ENCODE measurements at regions not wholly inside any gene's neighbourhood (a gene's known extent, or its start where the extent isn't known, plus 50 kb on each side); places are given as distances from the start of the nearest gene placed in this dataset.

DNA sequence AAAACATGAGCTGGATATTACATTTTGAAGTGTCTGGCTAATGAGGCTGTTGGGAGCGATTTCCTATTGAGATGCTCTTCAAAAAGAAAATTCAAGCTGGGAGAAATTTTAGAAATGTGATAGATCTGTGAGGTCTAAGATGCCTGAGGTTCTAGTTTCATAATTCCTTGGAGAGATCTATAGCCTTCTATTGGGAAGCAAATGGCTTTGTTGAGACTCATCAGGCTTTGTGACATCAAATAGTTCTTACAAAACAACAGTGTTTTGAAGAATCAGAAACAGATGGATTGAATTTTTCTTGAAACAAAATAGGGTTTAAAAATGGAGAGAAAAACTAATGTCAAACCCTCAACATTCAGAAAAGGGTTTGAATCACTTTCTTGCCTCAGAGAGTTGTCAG is 292.9 kb downstream of the NNT start:
- no peak for TF ChIP-seq YY1 (IDR thresholded peaks at IDR 0.05; ENCODE audit: insufficient read depth, insufficient read length)
- no peak for TF ChIP-seq SUZ12 (IDR thresholded peaks at IDR 0.05; ENCODE audit: extremely low read depth, insufficient read depth, insufficient read length)
- TF ChIP-seq ZNF274 (IDR thresholded peaks at IDR 0.05; ENCODE audit: low read depth, low read length) = no peak

Measured in NT2/D1 (cell line).